Suprapubic skin (tissue), 3 donors: ENCODE measurements at regions not wholly inside any gene's neighbourhood (a gene's known extent, or its start where the extent isn't known, plus 50 kb on each side); places are given as distances from the start of the nearest gene placed in this dataset.

Experiments
- POLR2AphosphoS5 ChIP-seq, 3 donors: sonication (generic); formaldehyde crosslinking; IDR thresholded peaks; one replicate each; pipeline ENCODE4 v1.6.1; 2017; ENCODE audit warnings: antibody characterized with exemption in 3 of 3
- TF ChIP-seq, protein P1 (sequence below), 2 donors: fragments of 200-600 bp in 1 of 2; fragments of 450-650 bp in 1 of 2; sonication (generic) in 1 of 2; IDR thresholded peaks; one replicate each; pipeline ENCODE4 v1.5.1; 2016 to 2019; ENCODE audit warnings: antibody characterized with exemption in 2 of 2, mild to moderate bottlenecking in 1 of 2, moderate library complexity in 1 of 2

DNA sequence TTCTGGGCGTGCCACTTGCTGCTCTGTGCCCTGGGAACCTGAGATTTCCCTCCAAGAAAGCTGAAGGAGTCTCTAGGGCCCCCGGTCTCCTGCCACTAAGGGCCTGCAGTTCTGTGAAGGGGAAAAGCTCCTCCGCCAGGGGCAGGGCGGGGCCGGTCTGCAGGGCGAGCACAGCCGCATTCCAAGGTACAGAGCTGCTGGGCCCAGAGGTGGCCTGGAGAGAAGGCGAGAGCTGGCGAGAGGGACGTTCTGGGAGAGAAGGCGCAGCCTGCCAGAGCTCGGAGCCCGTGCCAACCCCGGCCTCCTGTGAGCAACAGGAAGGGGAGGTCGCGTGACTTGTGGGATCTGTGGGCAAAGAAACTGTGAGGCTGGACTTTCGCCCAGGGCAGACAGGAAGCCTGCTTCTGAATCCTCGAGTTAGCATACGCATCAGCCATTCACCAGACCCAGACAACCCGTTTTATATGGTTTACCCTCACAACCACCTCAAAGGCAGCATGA, 500.4 kb downstream of the SHQ1 start:
- TF ChIP-seq, protein P1, sequence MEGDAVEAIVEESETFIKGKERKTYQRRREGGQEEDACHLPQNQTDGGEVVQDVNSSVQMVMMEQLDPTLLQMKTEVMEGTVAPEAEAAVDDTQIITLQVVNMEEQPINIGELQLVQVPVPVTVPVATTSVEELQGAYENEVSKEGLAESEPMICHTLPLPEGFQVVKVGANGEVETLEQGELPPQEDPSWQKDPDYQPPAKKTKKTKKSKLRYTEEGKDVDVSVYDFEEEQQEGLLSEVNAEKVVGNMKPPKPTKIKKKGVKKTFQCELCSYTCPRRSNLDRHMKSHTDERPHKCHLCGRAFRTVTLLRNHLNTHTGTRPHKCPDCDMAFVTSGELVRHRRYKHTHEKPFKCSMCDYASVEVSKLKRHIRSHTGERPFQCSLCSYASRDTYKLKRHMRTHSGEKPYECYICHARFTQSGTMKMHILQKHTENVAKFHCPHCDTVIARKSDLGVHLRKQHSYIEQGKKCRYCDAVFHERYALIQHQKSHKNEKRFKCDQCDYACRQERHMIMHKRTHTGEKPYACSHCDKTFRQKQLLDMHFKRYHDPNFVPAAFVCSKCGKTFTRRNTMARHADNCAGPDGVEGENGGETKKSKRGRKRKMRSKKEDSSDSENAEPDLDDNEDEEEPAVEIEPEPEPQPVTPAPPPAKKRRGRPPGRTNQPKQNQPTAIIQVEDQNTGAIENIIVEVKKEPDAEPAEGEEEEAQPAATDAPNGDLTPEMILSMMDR (IDR thresholded peaks at IDR 0.05), result no peak
- TF ChIP-seq POLR2AphosphoS5 (IDR thresholded peaks at IDR 0.05), result peak in 1 of 3 donors; percentile 12
